ENCODE measurements at regions not wholly inside any gene's neighbourhood (a gene's known extent, or its start where the extent isn't known, plus 50 kb on each side); places are given as distances from the start of the nearest gene placed in this dataset.

GRCh38 chr1:20428841-20429240 is 57.2 kb downstream of the CAMK2N1 start:
- H3K27me3 ChIP-seq (ENCODE audit: control insufficient read depth, insufficient read depth, low read length): no peaks in the 10 kb centered on the region
- H3K4me1 ChIP-seq (ENCODE audit: control insufficient read depth, insufficient read depth, low read length): peaks cover 4% of the 10 kb centered on the region
- intact Hi-C loops (cut with micrococcal nuclease; ENCODE audit: unreplicated experiment): no loop called here
- CTCF ChIA-PET: interaction anchor here (0.5 kb wide), 1 partner anchor 499 kb away, joined by 3 read pairs; no protein-coding TSS in a partner anchor
- ATAC-seq (no peak), DNase-seq (ENCODE audit: low read depth, low spot score) (no peak)
- no TSS peak for BruUV-seq (replicated peaks)
- H3K9me3 ChIP-seq (ENCODE audit: control insufficient read depth, insufficient read depth, low read depth, low read length): peaks cover under 1% of the 10 kb centered on the region; the same call in 1 of the 2 replicates
- H3K4me3 ChIP-seq (ENCODE audit: low read depth in 2 of 2, low read length in 2 of 2): no peak overlapping the region
- POLR2A ChIA-PET: no interaction called here
- TF ChIP-seq CTCF (IDR thresholded peaks at IDR 0.05) (no peak), POLR2AphosphoS5 (IDR thresholded peaks at IDR 0.05; ENCODE audit: low read depth, low read length) (no peak), SIN3A (IDR thresholded peaks at IDR 0.05; ENCODE audit: borderline replicate concordance, insufficient read depth, low read depth, low read length) (no peak), REST (IDR thresholded peaks at IDR 0.05; ENCODE audit: insufficient read depth in 1 of 2, low read depth in 2 of 2, low read length in 1 of 2) (no peak), TCF7L2 (IDR thresholded peaks at IDR 0.05; ENCODE audit: low read depth, low read length) (no peak)
- in situ Hi-C loops (cut with HindIII; ENCODE audit: low pct_unique_long_range_greater_than_20kb, low sequenced_read_pairs): no loop called here
- no peak overlapping the region for H3K27ac ChIP-seq (ENCODE audit: low read length)
- H3K36me3 ChIP-seq (ENCODE audit: control insufficient read depth, insufficient read depth, low read length): no peaks in the 10 kb centered on the region

GRCh38 chr1:20426923-20427322 is 59.1 kb downstream of the CAMK2N1 start:
- BruUV-seq (replicated peaks): no TSS peak
- H3K27me3 ChIP-seq (ENCODE audit: control insufficient read depth, insufficient read depth, low read length): no peaks in the 10 kb centered on the region
- DNase-seq (ENCODE audit: low read depth, low spot score) (no peak), ATAC-seq (peak; percentile 75)
- H3K4me1 ChIP-seq (ENCODE audit: control insufficient read depth, insufficient read depth, low read length): peaks cover 4% of the 10 kb centered on the region
- intact Hi-C loops (cut with micrococcal nuclease; ENCODE audit: unreplicated experiment) (no loop called here), in situ Hi-C loops (cut with HindIII; ENCODE audit: low pct_unique_long_range_greater_than_20kb, low sequenced_read_pairs) (no loop called here)
- no peaks in the 10 kb centered on the region for H3K36me3 ChIP-seq (ENCODE audit: control insufficient read depth, insufficient read depth, low read length)
- H3K27ac ChIP-seq (ENCODE audit: low read length): no peak overlapping the region
- ChIA-PET CTCF (no interaction called here), POLR2A (no interaction called here)
- peaks cover 17% of the 10 kb centered on the region for H3K9me3 ChIP-seq (ENCODE audit: control insufficient read depth, insufficient read depth, low read depth, low read length)
- no peak overlapping the region for H3K4me3 ChIP-seq (ENCODE audit: low read depth in 2 of 2, low read length in 2 of 2)
- TF ChIP-seq REST (IDR thresholded peaks at IDR 0.05; ENCODE audit: insufficient read depth in 1 of 2, low read depth in 2 of 2, low read length in 1 of 2) (no peak), TCF7L2 (IDR thresholded peaks at IDR 0.05; ENCODE audit: low read depth, low read length) (no peak), POLR2AphosphoS5 (IDR thresholded peaks at IDR 0.05; ENCODE audit: low read depth, low read length) (no peak), CTCF (IDR thresholded peaks at IDR 0.05) (no peak), SIN3A (IDR thresholded peaks at IDR 0.05; ENCODE audit: borderline replicate concordance, insufficient read depth, low read depth, low read length) (no peak)

Data from Panc1 (cell line).